Endothelial cell of umbilical vein (primary cell): ENCODE measurements at regions not wholly inside any gene's neighbourhood (a gene's known extent, or its start where the extent isn't known, plus 50 kb on each side); places are given as distances from the start of the nearest gene placed in this dataset.

ENCODE experiments used
- BruUV-seq: library from RNA; stranded (reverse); fragments of 400-500 nt; replicated peaks from 2 replicates; lab custom pipeline; 2021; lab: Mats Ljungman, UMichigan
- CTCF ChIA-PET: fragments of 300-600, 350-600 bp; sonication (Branson Sonifier 250); formaldehyde crosslinking; loops from one replicate; lab custom pipeline; 2021; ENCODE audit warnings: antibody characterized with exemption, inconsistent platforms; lab: Charles Lee
- POLR2A ChIA-PET: fragments of 300-600, 350-600 bp; sonication (Branson Sonifier 250); formaldehyde crosslinking; loops from one replicate; lab custom pipeline; 2021; ENCODE audit warnings: antibody characterized with exemption, inconsistent platforms; lab: Charles Lee
- DNase-seq: peaks from one replicate; pipeline ENCODE4 v3.0.0-alpha.2; 2011; ENCODE audit warnings: low read depth, low spot score
- FAIRE-seq: peaks from 2 replicates; lab custom pipeline; 2011; peaks lifted over from hg19 to GRCh38; lab: Jason Lieb, UNC
- H2AFZ ChIP-seq: 2 replicates; pipeline ENCODE4 v1.6.0; 2012; ENCODE audit warnings: low read depth, low read length, control low read depth, inconsistent platforms
- H3K27ac ChIP-seq: 2 replicates; pipeline ENCODE4 v1.5.1; 2011; ENCODE audit warnings: low read depth, mild to moderate bottlenecking, control low read depth, low read length, moderate library complexity; ENCODE audit not compliant: insufficient read depth
- H3K27me3 ChIP-seq, 2 experiments: 2 replicates each; pipeline versions ENCODE4 v1.6.0 to v1.6.1; 2011; ENCODE audit warnings: low read length in 2 of 2, mixed read lengths in 1 of 2; ENCODE audit not compliant: control insufficient read depth in 2 of 2, insufficient read depth in 2 of 2
- H3K36me3 ChIP-seq, 2 experiments: 2 replicates in 1 of 2; 3 replicates in 1 of 2; pipeline ENCODE4 v1.5.1; 2011; ENCODE audit warnings: low read length in 2 of 2, mild to moderate bottlenecking in 1 of 2, moderate library complexity in 1 of 2; ENCODE audit not compliant: control insufficient read depth in 2 of 2, insufficient read depth in 2 of 2; ENCODE audit errors: extremely low read depth in 1 of 2
- H3K4me1 ChIP-seq: 3 replicates; pipeline ENCODE4 v1.5.1; 2011; ENCODE audit warnings: mild to moderate bottlenecking, low read length; ENCODE audit not compliant: control insufficient read depth, insufficient read depth; ENCODE audit errors: extremely low read depth
- H3K4me2 ChIP-seq: 2 replicates; pipeline ENCODE4 v1.6.1; 2011; ENCODE audit warnings: low read length, control low read depth, mixed read lengths; ENCODE audit not compliant: insufficient read depth
- H3K4me3 ChIP-seq, 3 experiments: fragments of 200-600 bp in 1 of 3; sonication (generic), shearing (Covaris generic) in 1 of 3; replicated peaks in 1 of 3; 2 replicates each; pipeline ENCODE4 v1.5.1; 2011 to 2016; ENCODE audit warnings: control low read depth in 3 of 3, low read length in 3 of 3, mild to moderate bottlenecking in 2 of 3, inconsistent platforms in 1 of 3, low read depth in 1 of 3, moderate library complexity in 1 of 3; ENCODE audit not compliant: insufficient read depth in 1 of 3
- H3K79me2 ChIP-seq: 2 replicates; pipeline ENCODE4 v1.6.0; 2012; ENCODE audit warnings: low read length, inconsistent platforms; ENCODE audit not compliant: control insufficient read depth, insufficient read depth
- H3K9ac ChIP-seq: replicated peaks from 2 replicates; pipeline ENCODE3; 2011; ENCODE audit warnings: low read length, control low read depth; ENCODE audit not compliant: insufficient read depth; ENCODE audit errors: extremely low read depth
- H3K9me1 ChIP-seq: replicated peaks from 3 replicates; pipeline ENCODE4 v1.6.0; 2011; ENCODE audit warnings: mild to moderate bottlenecking, low read length; ENCODE audit not compliant: control insufficient read depth, insufficient read depth; ENCODE audit errors: extremely low read depth
- H3K9me3 ChIP-seq: replicated peaks from 2 replicates; pipeline ENCODE4 v1.5.1; 2012; ENCODE audit warnings: low read length, inconsistent platforms; ENCODE audit not compliant: control insufficient read depth, insufficient read depth
- H4K20me1 ChIP-seq: replicated peaks from 2 replicates; pipeline ENCODE3; 2011; ENCODE audit warnings: mild to moderate bottlenecking, low read length; ENCODE audit not compliant: control insufficient read depth, insufficient read depth; ENCODE audit errors: extremely low read depth
- EZH2 ChIP-seq: IDR thresholded peaks from 2 replicates; pipeline ENCODE4 v1.6.1; 2012; ENCODE audit warnings: borderline replicate concordance, low read depth, mild to moderate bottlenecking, moderate library complexity, low read length, inconsistent platforms; ENCODE audit not compliant: severe bottlenecking
- FOS ChIP-seq: IDR thresholded peaks from 2 replicates; pipeline ENCODE4 v1.6.1; 2011; ENCODE audit warnings: mild to moderate bottlenecking, low read length, moderate library complexity, borderline replicate concordance; ENCODE audit not compliant: insufficient read depth
- JUN ChIP-seq: IDR thresholded peaks from 2 replicates; pipeline ENCODE4 v1.6.1; 2011; ENCODE audit warnings: borderline replicate concordance, low read depth; ENCODE audit not compliant: insufficient read length, insufficient read depth
- MAX ChIP-seq: IDR thresholded peaks from 2 replicates; pipeline ENCODE4 v1.6.1; 2011; ENCODE audit not compliant: insufficient read depth, insufficient read length
- MYC ChIP-seq: IDR thresholded peaks from one replicate; pipeline ENCODE4 v1.6.1; 2011; ENCODE audit warnings: mild to moderate bottlenecking, low read depth, low read length
- POLR2A ChIP-seq: IDR thresholded peaks from 2 replicates; pipeline ENCODE4 v1.6.1; 2012; ENCODE audit warnings: low read depth, mild to moderate bottlenecking, control low read depth, low read length
- POLR2AphosphoS5 ChIP-seq: IDR thresholded peaks from 2 replicates; pipeline ENCODE4 v1.6.1; 2012; ENCODE audit warnings: low read depth, mild to moderate bottlenecking, control low read depth, low read length, moderate library complexity; ENCODE audit not compliant: insufficient read depth
- dilution Hi-C: fragments of 300-500 bp; cut with MboI; formaldehyde crosslinking; loops from one replicate; pipeline ENCODE4 v1.15.0; 2019; ENCODE audit warnings: low sequenced_read_pairs; ENCODE audit not compliant: extremely low pct_ligation_motif_present
- intact Hi-C: fragments of 100-400 bp; cut with micrococcal nuclease; formaldehyde crosslinking; loops from one replicate; pipeline ENCODE4 v1.10.0; 2022

GRCh38 chr14:39722547-39723273 is 290.5 kb upstream of the FBXO33 start:
- no peak for DNase-seq
- Histone ChIP-seq H4K20me1 (no peaks in the 10 kb centered on the region), H3K4me2 (no peak overlapping the region), H3K27me3 (no peaks in the 10 kb centered on the region), H3K9me3 (no peaks in the 10 kb centered on the region), H3K27ac (no peak overlapping the region), H3K79me2 (no peaks in the 10 kb centered on the region), H3K9me1 (no peaks in the 10 kb centered on the region), H2AFZ (no peak overlapping the region), H3K4me3 (no peak overlapping the region), H3K4me1 (no peaks in the 10 kb centered on the region), H3K9ac (no peak overlapping the region), H3K36me3 (no peaks in the 10 kb centered on the region)
- dilution Hi-C loops (no loop called here), intact Hi-C loops (no loop called here)
- TF ChIP-seq EZH2: no peak
- no peak for TF ChIP-seq POLR2AphosphoS5
- no peak for TF ChIP-seq MAX
- no peak for TF ChIP-seq JUN
- no peak for TF ChIP-seq POLR2A
- TF ChIP-seq MYC: no peak
- no peak for TF ChIP-seq FOS
- ChIA-PET POLR2A (no interaction called here), CTCF (no interaction called here)
- BruUV-seq: no TSS peak
- no peak for FAIRE-seq

GRCh38 chr14:39716987-39717570 is 284.8 kb upstream of the FBXO33 start:
- Histone ChIP-seq H3K9me3 (no peaks in the 10 kb centered on the region), H3K9me1 (no peaks in the 10 kb centered on the region), H3K9ac (no peak overlapping the region), H3K27me3 (no peaks in the 10 kb centered on the region), H3K4me1 (no peaks in the 10 kb centered on the region), H3K4me3 (no peak overlapping the region), H3K4me2 (no peak overlapping the region), H2AFZ (no peak overlapping the region), H3K79me2 (no peaks in the 10 kb centered on the region), H3K36me3 (no peaks in the 10 kb centered on the region), H3K27ac (no peak overlapping the region), H4K20me1 (no peaks in the 10 kb centered on the region)
- FAIRE-seq (no peak), DNase-seq (no peak)
- dilution Hi-C loops (no loop called here), intact Hi-C loops (no loop called here)
- ChIA-PET CTCF (no interaction called here), POLR2A (no interaction called here)
- no TSS peak for BruUV-seq
- TF ChIP-seq EZH2: no peak
- TF ChIP-seq FOS: no peak
- TF ChIP-seq JUN: no peak
